Erythroblast (primary cell): ENCODE measurements at regions not wholly inside any gene's neighbourhood (a gene's known extent, or its start where the extent isn't known, plus 50 kb on each side); places are given as distances from the start of the nearest gene placed in this dataset.

ENCODE experiments used
- GATA1 ChIP-seq: IDR thresholded peaks from 2 replicates; pipeline ENCODE4 v1.6.1; 2011; ENCODE audit warnings: low read depth, mild to moderate bottlenecking, control low read depth, low read length, moderate library complexity
- POLR2A ChIP-seq: IDR thresholded peaks from 2 replicates; pipeline ENCODE4 v1.6.1; 2011; ENCODE audit warnings: mild to moderate bottlenecking, low read length

- TF ChIP-seq POLR2A, result no peak
- no peak for TF ChIP-seq GATA1
Observed at GRCh38 chr7:156167417-156167807, 355.1 kb upstream of the SHH start.
